ENCODE measurements at regions not wholly inside any gene's neighbourhood (a gene's known extent, or its start where the extent isn't known, plus 50 kb on each side); places are given as distances from the start of the nearest gene placed in this dataset.

- H3K4me1 ChIP-seq (ENCODE audit: insufficient read depth): 0 out of 2 replicates have a peak, but pooled peaks cover 4% of the 10 kb centered on the region
- no peaks in the 10 kb centered on the region for H3K36me3 ChIP-seq (ENCODE audit: insufficient read depth)
- ATAC-seq (no peak), DNase-seq (ENCODE audit: low spot score) (no peak)
- Mint-ChIP-seq H3K4me1 (peaks cover 14% of the 10 kb centered on the region), H3K27me3 (ENCODE audit: insufficient read depth, low read depth, poor library complexity) (peaks cover 20% of the 10 kb centered on the region), H3K4me3 (no peak overlapping the region), H3K36me3 (ENCODE audit: low read depth) (no peaks in the 10 kb centered on the region), H3K9me3 (no peaks in the 10 kb centered on the region), H3K27ac (peak overlapping the region; percentile 28)
- H3K4me2 ChIP-seq: no peak overlapping the region
- no peak overlapping the region for H3K27ac ChIP-seq (ENCODE audit: low read depth)
- H4K20me1 ChIP-seq (replicated peaks; ENCODE audit: insufficient read depth): no peaks in the 10 kb centered on the region
- no peaks in the 10 kb centered on the region for H3K9me2 ChIP-seq (ENCODE audit: insufficient read depth)
- H3K27me3 ChIP-seq (ENCODE audit: insufficient read depth): no peaks in the 10 kb centered on the region
- H3K79me2 ChIP-seq (replicated peaks; ENCODE audit: insufficient read depth): no peaks in the 10 kb centered on the region
- no peaks in the 10 kb centered on the region for H3F3A ChIP-seq (replicated peaks; ENCODE audit: low read depth)
- no peak overlapping the region for H3K4me3 ChIP-seq
- TF ChIP-seq JUNB (IDR thresholded peaks at IDR 0.05; ENCODE audit: unreplicated experiment) (no peak), REST (IDR thresholded peaks at IDR 0.05; ENCODE audit: unreplicated experiment) (no peak), ZNF462 (CRISPR knock-in tag; IDR thresholded peaks at IDR 0.05) (no peak), CTCF (conservative IDR thresholded peaks at IDR 0.05; ENCODE audit: low read depth in 2 of 2) (no peak), ZNF331 (CRISPR knock-in tag; IDR thresholded peaks at IDR 0.05; ENCODE audit: low read depth) (no peak), EZH2phosphoT487 (IDR thresholded peaks at IDR 0.05; ENCODE audit: unreplicated experiment) (no peak)
- no peak overlapping the region for H2AFZ ChIP-seq
These were observed 200.2 kb downstream of the KATNAL1 start for GRCh38 chr13:30107121-30107520.

Measured in GM23338 (cell line).